Activated T-cell treated with anti-CD3 and anti-CD28 coated beads, Interleukin-2, amount 50 U/mL, for 4 hours (primary cell): ENCODE measurements at regions not wholly inside any gene's neighbourhood (a gene's known extent, or its start where the extent isn't known, plus 50 kb on each side); places are given as distances from the start of the nearest gene placed in this dataset.

ENCODE experiments used
- ATAC-seq, 2 donors: fragments of 200-7000 bp; cut with Tn5 transposase; one replicate each; pipeline ENCODE4 v1.10.0; 2021
- DNase-seq: peaks from one replicate; pipeline ENCODE4 v3.0.0-alpha.2; 2020
- H3K27me3 Mint-ChIP-seq: one replicate; pipeline ENCODE4 v1.8.0; 2021; ENCODE audit warnings: low read depth, mixed read lengths
- H3K36me3 Mint-ChIP-seq: one replicate; pipeline ENCODE4 v1.8.0; 2022; ENCODE audit warnings: mixed read lengths; ENCODE audit not compliant: insufficient read depth
- H3K4me1 Mint-ChIP-seq: one replicate; pipeline ENCODE4 v1.8.0; 2021; ENCODE audit warnings: low read depth, mixed read lengths
- H3K4me3 Mint-ChIP-seq: one replicate; pipeline ENCODE4 v1.8.0; 2021; ENCODE audit warnings: mild to moderate bottlenecking, moderate library complexity, mixed read lengths
- H3K9me3 Mint-ChIP-seq: one replicate; pipeline ENCODE4 v1.8.0; 2021; ENCODE audit warnings: mixed read lengths

DNA sequence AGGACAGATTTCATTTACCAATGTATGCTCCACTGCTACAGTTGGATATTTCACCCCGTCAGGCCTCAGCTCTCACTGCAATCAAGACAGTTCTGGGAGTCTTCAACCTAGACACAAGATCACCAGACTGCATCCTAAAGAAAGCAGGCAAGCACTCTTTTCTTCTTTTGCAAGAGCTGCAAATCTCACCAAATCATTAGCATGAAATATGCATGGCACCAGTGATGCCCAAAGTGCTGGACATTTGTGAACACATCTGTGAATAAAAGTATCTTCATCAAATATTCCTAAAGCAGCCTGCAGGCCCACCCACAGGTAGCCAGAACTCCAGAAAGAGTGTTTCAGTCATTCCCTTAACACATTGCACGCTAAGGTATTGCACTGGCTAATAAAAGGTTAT is 87.5 kb downstream of the RBM43 start:
- DNase-seq, result no peak
- H3K9me3 Mint-ChIP-seq, result no peaks in the 10 kb centered on the region
- H3K27me3 Mint-ChIP-seq, result peaks cover 10% of the 10 kb centered on the region
- H3K36me3 Mint-ChIP-seq, result no peaks in the 10 kb centered on the region
- no peak for ATAC-seq
- no peaks in the 10 kb centered on the region for H3K4me1 Mint-ChIP-seq
- H3K4me3 Mint-ChIP-seq, result no peak overlapping the region

DNA sequence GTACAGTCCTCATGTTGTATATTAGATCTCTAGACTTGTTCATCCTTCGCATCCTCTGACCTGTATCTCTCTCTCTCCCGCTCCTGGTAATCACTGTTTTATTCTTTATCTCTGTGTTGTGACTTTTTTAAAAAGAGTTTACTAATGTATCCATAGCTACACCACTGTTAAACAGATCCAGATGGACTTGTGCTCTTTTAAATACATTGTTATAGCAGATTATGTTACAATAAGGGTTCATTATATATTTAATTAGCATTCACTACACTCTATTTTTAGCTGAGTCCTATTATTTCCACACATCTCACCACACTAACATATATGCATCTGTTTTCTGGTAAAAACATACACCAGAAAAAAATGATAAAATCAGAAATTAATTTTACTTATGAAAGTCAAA is 90.5 kb downstream of the RBM43 start:
- no peaks in the 10 kb centered on the region for H3K9me3 Mint-ChIP-seq
- DNase-seq (no peak), ATAC-seq (no peak)
- H3K4me3 Mint-ChIP-seq, result no peak overlapping the region
- no peaks in the 10 kb centered on the region for H3K36me3 Mint-ChIP-seq
- H3K4me1 Mint-ChIP-seq, result no peaks in the 10 kb centered on the region
- H3K27me3 Mint-ChIP-seq, result peaks cover 3% of the 10 kb centered on the region

DNA sequence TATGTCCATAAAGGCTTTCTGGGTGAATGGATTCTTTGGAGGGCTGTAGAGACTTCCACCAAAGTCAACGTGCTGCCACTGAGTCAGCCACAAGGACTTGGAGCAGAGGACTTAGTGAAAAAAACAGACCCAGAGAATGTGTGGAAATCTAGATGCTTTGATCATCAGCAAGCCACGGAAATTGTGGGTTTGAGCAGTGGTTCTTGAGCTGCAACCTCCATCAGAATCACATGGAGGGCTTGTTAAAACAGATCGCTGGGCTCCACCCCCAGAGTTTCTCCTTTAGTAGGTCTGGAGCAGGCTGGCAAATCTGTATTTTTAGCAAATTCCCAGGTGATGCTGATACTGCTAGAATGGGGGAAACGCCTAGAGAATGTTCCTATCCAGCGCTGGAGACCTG is 95.3 kb downstream of the RBM43 start:
- no peaks in the 10 kb centered on the region for H3K9me3 Mint-ChIP-seq
- no peaks in the 10 kb centered on the region for H3K36me3 Mint-ChIP-seq
- ATAC-seq (no peak), DNase-seq (no peak)
- no peak overlapping the region for H3K4me3 Mint-ChIP-seq
- no peaks in the 10 kb centered on the region for H3K4me1 Mint-ChIP-seq
- H3K27me3 Mint-ChIP-seq, result peaks cover 7% of the 10 kb centered on the region

DNA sequence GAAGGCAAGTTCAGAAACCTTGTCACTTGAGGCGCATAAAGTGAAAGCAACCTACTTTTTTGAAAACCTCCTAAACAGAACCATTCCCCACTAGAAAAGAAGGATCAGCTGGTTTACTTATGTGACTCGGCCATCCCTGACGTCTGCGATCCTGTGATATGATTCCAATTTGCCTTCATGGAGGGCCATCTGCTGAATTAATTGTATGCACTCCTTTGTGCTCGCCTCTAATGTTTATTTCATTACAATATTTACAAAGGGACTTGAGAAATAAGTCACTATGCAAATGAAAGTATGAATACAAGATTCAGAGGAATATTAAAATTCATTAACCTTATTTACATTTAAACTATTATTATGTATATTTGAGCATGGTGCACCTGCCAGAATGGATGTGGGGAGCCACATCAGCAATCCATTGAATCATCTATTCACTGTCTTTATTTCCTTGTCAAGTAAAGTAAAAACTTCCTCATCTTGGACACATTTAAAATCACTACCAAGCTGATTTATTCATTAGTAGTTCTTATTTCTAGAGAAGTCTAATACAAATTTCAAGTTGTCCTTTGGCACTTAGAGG is 96.5 kb downstream of the RBM43 start:
- Mint-ChIP-seq H3K27me3 (peaks cover 7% of the 10 kb centered on the region), H3K4me3 (no peak overlapping the region), H3K4me1 (no peaks in the 10 kb centered on the region), H3K36me3 (no peaks in the 10 kb centered on the region), H3K9me3 (no peaks in the 10 kb centered on the region)
- DNase-seq (no peak), ATAC-seq (no peak)

DNA sequence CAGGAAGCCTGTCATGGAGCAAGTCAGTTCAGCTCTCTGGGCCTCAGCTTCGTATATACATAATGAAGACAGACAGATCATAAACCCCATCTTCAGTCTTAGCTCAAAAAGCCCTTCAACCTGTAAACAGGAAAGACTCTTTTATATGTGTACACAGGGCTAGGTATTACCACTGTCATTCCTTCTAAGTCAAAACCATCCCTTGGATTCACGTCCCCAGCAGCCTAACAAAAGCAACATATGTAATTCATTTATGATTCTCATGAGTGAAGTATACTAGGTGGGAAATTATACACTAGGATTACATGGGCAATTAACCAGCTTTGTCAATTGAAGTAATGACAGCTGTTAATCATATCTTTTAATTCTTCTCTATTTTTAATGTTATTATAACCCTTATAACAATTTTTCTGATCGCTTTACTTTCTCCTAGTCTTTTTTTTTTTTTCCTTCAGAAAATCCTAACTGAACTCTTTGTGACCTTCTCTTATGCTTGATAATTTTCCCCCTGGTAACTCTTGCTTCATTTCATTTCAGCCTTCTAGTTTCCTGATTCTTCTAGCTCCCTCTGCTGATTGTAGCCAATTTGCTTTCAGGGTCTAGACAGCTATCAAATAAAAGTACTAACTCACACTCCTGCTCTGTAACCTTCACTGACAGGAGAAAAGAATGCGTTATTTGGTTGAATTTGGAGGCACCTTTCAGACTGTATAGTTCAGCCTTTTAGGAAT is 99.7 kb downstream of the RBM43 start:
- Mint-ChIP-seq H3K9me3 (no peaks in the 10 kb centered on the region), H3K27me3 (peaks cover 10% of the 10 kb centered on the region), H3K36me3 (no peaks in the 10 kb centered on the region), H3K4me3 (no peak overlapping the region), H3K4me1 (no peaks in the 10 kb centered on the region)
- ATAC-seq, result no peak
- no peak for DNase-seq

DNA sequence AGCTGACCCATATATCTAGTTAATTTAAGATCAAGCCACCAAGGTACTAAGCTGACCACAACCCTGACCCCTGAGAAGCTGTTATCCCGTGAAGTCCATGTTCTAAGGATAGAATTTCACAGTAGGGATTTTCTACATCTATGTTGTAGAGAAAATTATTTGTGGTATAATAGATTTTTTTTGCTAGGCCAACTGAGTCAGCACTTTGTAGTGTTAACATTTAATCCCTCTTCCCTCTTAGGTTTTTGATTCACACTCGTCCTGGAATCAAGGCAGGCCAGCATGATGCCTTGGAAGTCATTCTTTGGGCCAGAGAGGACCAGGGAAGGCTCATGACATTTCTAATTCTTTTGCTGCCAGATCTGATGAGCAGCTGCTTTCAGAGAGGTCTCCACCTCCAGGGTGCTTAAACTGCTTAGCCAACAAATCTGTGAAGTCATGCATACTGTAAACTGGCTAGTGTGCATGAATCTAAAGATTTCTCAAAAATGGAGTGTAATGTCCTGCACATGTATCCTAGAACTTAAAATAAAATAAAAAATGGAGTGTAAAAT is 102.5 kb downstream of the RBM43 start:
- Mint-ChIP-seq H3K4me3 (no peak overlapping the region), H3K36me3 (no peaks in the 10 kb centered on the region), H3K27me3 (peaks cover 10% of the 10 kb centered on the region), H3K9me3 (no peaks in the 10 kb centered on the region), H3K4me1 (no peaks in the 10 kb centered on the region)
- ATAC-seq (no peak), DNase-seq (no peak)

DNA sequence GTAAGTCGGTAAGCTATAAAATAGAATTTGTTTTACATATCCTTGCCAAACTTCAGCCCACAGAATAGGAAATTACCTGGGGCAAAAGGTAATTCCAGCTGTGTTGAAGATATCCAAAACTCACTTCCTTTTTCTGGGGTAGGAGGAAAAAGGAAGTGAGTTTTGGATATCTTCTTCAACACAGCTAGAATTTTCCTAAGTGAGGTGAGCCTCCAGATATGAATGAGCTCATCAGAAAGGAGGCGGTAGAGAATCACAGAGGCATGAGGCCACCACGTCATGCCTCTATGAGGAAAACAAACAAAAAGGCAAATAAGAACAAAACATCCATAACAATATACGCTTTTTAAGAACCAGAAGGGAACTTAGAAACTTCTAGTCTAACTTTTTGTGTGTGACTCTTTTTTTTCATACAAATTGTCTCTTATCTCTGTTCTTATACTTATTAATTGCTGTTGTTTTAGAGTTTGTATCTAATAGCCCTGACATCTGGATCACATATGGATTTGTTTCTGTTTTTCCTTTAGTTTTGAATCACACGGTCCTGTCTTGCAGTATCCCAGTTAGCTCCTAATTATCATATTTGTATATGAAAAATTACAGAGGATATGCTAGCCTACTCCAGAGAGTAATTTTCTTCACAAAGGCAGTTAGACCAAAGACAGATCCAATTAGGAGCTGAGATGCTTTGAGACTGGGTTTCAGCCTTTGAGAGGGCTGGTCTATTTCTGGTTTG is 104.5 kb downstream of the RBM43 start:
- no peak for ATAC-seq
- H3K4me1 Mint-ChIP-seq, result no peaks in the 10 kb centered on the region
- DNase-seq, result no peak
- peaks cover 8% of the 10 kb centered on the region for H3K27me3 Mint-ChIP-seq
- H3K36me3 Mint-ChIP-seq, result no peaks in the 10 kb centered on the region
- H3K4me3 Mint-ChIP-seq, result no peak overlapping the region
- no peaks in the 10 kb centered on the region for H3K9me3 Mint-ChIP-seq

DNA sequence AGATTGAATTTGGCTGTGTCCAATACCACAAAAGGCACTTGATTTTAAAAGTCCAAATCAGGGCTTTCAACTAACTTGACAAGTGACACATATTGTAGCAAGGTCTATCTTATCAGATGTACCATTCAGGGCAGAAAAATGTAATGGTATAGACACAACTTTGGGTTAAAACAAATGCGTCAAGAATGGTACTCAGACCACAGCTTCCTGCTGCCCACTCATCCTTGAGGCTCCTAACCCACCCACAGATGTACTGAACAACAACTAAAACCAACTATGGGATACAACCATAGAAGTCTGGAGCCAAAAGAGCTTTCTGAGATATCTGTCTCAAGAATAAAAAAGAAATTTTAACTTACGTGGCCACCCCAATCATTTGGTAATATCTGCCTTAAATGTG is 105.2 kb downstream of the RBM43 start:
- ATAC-seq (no peak), DNase-seq (no peak)
- Mint-ChIP-seq H3K9me3 (no peaks in the 10 kb centered on the region), H3K27me3 (peaks cover 11% of the 10 kb centered on the region), H3K4me3 (no peak overlapping the region), H3K4me1 (no peaks in the 10 kb centered on the region), H3K36me3 (no peaks in the 10 kb centered on the region)

DNA sequence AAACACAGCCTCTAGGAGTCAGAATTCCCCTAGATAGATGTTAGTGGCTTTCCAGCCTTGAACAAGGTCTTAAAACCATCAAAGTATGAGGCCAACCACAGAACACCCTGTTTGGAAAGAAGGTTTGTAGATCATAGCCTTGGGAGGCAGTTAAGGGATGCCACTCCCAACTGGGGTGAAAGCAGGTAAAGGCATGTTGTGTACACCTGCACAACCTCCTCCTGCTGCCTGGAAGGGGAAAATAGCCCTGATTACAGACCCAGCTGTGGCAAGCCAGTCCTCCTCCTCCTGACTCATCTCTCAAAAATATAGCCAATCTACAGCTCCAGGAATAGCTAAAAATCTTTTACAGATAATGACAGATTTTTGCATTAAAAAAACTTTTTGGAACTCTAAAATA is 108.1 kb downstream of the RBM43 start:
- no peaks in the 10 kb centered on the region for H3K4me1 Mint-ChIP-seq
- DNase-seq (no peak), ATAC-seq (no peak)
- peaks cover 15% of the 10 kb centered on the region for H3K27me3 Mint-ChIP-seq
- H3K9me3 Mint-ChIP-seq, result no peaks in the 10 kb centered on the region
- no peak overlapping the region for H3K4me3 Mint-ChIP-seq
- no peaks in the 10 kb centered on the region for H3K36me3 Mint-ChIP-seq

DNA sequence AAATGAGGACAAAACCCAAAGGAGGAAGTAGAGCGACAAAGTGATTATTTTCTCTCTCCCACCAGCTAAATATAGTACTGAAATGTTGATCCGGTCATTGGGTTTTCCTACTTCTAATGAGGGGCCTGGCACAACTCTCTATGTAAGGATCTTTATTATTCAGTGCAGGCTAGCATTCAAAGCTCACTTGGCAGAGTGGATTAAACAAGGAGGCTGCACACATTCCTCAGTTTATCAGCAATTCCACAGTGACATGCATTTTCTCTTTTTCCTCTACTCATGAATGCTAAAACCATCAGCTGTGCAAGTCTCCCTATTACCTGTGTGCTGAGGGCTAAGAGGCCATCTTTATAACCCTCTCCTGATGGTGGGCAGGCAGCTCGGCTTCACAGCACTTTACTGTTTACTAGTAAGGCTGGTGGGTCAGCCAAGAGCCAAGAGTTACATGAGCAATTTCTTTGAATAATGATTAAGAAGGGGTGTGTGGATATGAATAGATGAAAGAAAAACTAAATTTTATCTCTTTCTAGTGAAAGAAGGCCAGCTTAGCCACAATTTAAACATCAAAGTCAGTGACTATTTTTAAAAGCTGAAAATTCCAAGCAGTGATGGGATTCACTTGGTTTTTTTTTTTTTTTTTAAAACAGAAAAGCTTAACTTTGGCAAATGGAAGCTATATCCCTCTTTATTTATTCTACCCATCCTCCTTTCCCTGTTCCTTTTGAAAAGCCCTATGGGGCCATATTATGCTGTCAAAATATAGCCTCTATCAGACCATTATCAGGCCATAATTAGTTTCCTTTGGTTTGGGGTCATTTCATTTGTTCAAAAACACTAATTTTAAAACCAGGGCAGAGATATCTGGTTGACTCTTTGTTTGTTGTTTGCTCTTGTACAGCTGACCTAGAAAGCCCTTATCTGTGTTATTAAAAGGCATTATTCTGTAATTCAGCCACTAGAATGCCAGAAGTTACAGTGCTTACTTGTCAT is 111.0 kb downstream of the RBM43 start:
- H3K4me1 Mint-ChIP-seq, result no peaks in the 10 kb centered on the region
- ATAC-seq (no peak), DNase-seq (no peak)
- peaks cover 9% of the 10 kb centered on the region for H3K27me3 Mint-ChIP-seq
- H3K9me3 Mint-ChIP-seq, result no peaks in the 10 kb centered on the region
- H3K4me3 Mint-ChIP-seq, result no peak overlapping the region
- no peaks in the 10 kb centered on the region for H3K36me3 Mint-ChIP-seq

DNA sequence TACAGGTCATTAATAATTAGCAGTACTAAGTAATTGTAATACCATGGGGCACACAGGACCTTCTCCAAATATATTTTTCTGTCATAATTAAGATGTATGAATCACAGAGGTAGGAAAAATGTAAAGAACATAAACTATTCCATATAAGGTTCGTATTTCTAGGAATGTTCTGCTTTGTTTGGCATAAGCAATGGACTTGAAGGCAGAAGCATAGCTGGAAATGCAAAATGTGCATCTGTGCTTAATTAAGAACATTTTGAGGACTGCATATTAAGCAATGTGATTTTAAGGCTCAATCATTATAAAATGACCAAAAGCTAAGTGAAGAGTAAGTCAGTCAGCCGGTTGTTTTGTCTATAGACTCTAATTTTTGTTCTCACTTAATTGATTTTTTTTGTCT is 123.2 kb downstream of the RBM43 start:
- Mint-ChIP-seq H3K9me3 (no peaks in the 10 kb centered on the region), H3K27me3 (no peaks in the 10 kb centered on the region), H3K36me3 (no peaks in the 10 kb centered on the region), H3K4me1 (peaks cover 2% of the 10 kb centered on the region), H3K4me3 (no peak overlapping the region)
- no peak for ATAC-seq
- DNase-seq, result no peak

DNA sequence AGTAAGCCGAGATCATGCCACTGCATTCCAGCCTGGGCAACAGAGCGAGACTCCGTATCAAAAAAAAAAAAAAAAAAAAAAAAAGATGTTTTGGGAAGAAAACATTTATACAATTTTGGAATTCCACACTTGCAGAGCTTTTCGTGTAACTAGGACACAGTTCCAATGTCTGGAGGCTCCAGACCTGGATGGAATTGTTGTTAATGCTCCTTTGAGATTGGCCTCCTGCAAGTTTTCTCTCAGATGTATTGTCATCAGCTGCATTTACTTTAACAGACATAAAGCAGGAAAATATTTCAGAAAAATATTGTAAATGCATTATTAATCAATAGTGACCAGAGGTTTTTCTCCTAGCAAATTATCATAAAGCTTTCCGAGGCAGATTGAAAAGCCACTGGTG is 124.1 kb downstream of the RBM43 start:
- no peak overlapping the region for H3K4me3 Mint-ChIP-seq
- H3K4me1 Mint-ChIP-seq, result peaks cover 2% of the 10 kb centered on the region
- DNase-seq, result no peak
- H3K9me3 Mint-ChIP-seq, result no peaks in the 10 kb centered on the region
- H3K27me3 Mint-ChIP-seq, result no peaks in the 10 kb centered on the region
- no peaks in the 10 kb centered on the region for H3K36me3 Mint-ChIP-seq
- ATAC-seq, result no peak

DNA sequence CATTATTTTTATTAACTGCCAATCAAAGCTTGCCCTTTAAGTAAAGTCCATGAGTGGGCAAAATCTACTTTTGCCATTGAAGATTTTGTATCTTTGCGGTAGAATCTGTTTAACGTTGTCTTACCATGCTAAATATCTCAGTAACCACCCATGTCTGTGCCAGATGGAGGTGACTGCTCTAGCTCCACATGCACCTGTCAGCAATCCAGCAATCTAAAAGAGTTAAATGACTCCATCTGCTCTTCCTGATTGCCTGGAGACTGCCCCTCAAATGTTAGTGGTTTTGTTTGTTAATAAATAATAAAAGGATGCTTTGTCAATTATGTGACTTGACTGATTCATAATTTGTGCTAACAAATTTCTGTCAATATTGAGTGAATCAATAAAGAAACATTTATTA is 141.7 kb downstream of the RBM43 start:
- H3K4me3 Mint-ChIP-seq, result no peak overlapping the region
- peaks cover 4% of the 10 kb centered on the region for H3K9me3 Mint-ChIP-seq
- H3K4me1 Mint-ChIP-seq, result no peaks in the 10 kb centered on the region
- peaks cover 2% of the 10 kb centered on the region for H3K27me3 Mint-ChIP-seq
- no peaks in the 10 kb centered on the region for H3K36me3 Mint-ChIP-seq
- ATAC-seq (no peak), DNase-seq (no peak)

DNA sequence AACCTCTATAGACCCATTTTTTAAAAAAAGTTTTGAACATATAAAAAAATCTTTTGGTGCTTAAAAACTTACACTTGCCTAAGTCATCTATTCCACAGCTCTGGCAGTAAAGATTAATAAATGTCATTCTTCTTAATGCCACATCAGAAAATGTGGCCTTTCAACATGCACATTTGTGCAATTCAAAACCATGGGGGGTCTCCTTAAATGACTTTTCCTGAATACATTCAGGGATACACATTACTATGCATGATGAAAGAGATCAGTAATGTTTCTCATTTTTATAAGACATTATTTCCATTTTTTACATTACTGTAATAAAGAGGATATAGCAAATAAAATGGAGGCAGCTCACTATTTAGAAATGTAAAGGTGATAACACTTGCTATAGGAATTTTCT is 142.3 kb downstream of the RBM43 start:
- Mint-ChIP-seq H3K36me3 (no peaks in the 10 kb centered on the region), H3K27me3 (peaks cover 3% of the 10 kb centered on the region), H3K4me3 (no peak overlapping the region), H3K9me3 (peaks cover 4% of the 10 kb centered on the region), H3K4me1 (no peaks in the 10 kb centered on the region)
- DNase-seq (no peak), ATAC-seq (no peak)
